Activated CD4-positive, alpha-beta memory T cell treated with anti-CD3 and anti-CD28 coated beads, Interleukin-2, amount 10 ng/mL, durations not matched to agents 7 days and 5 days (primary cell): ENCODE measurements at regions not wholly inside any gene's neighbourhood (a gene's known extent, or its start where the extent isn't known, plus 50 kb on each side); places are given as distances from the start of the nearest gene placed in this dataset.
"Not testable (repeated sequence)": the region's sequence is repeated elsewhere in the genome, so short reads cannot be mapped to it uniquely, and the experiment has no call there.

Experiments used
- CTCF ChIA-PET: fragments of 350-600 bp; sonication (Branson Sonifier 250); formaldehyde crosslinking; loops from one replicate; lab custom pipeline; 2021; ENCODE audit warnings: antibody characterized with exemption, inconsistent platforms; lab: Charles Lee
- POLR2A ChIA-PET: fragments of 350-600 bp; sonication (Branson Sonifier 250); formaldehyde crosslinking; loops from one replicate; lab custom pipeline; 2021; ENCODE audit warnings: antibody characterized with exemption; lab: Charles Lee
- DNase-seq: peaks from one replicate; pipeline ENCODE4 v3.0.0-alpha.2; 2020
- H3K27ac Mint-ChIP-seq: one replicate; pipeline ENCODE4 v1.8.0; 2021; ENCODE audit warnings: mild to moderate bottlenecking, mixed read lengths
- H3K27me3 Mint-ChIP-seq: one replicate; pipeline ENCODE4 v1.8.0; 2021; ENCODE audit warnings: mixed read lengths
- H3K36me3 Mint-ChIP-seq: one replicate; pipeline ENCODE4 v1.8.0; 2021; ENCODE audit warnings: low read depth, mixed read lengths
- H3K4me1 Mint-ChIP-seq: one replicate; pipeline ENCODE4 v1.8.0; 2021; ENCODE audit warnings: mixed read lengths
- H3K4me3 Mint-ChIP-seq: one replicate; pipeline ENCODE4 v1.8.0; 2021; ENCODE audit warnings: mild to moderate bottlenecking, mixed read lengths
- H3K9me3 Mint-ChIP-seq: one replicate; pipeline ENCODE4 v1.8.0; 2021; ENCODE audit warnings: mixed read lengths

DNA sequence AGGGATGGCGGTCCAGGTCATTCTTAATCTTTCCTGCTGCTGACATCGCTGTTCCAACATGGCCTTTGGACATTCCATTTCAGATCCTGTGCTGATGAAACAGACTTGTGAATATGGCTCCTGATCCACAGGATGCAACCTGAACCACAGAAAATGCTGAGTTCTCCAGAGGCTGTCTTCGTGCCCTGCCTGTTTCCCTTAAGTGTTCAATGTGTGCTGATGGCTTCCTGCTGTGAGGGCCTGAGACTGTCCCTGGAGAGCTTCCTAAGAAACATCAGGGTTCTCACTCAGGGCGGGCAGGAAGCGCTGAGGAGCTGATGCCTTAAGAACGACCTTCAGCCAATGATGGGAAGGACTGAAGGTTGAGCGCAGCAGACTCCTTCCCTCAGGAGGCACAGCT lies 909.4 kb downstream of the UQCRFS1 start:
- Mint-ChIP-seq H3K27ac (no peak overlapping the region), H3K27me3 (no peaks in the 10 kb centered on the region), H3K36me3 (no peaks in the 10 kb centered on the region), H3K4me3 (no peak overlapping the region), H3K4me1 (no peaks in the 10 kb centered on the region), H3K9me3 (peaks cover 24% of the 10 kb centered on the region)
- no peak for DNase-seq
- POLR2A ChIA-PET = no interaction called here
- CTCF ChIA-PET = no interaction called here

- no peak overlapping the region for H3K27ac Mint-ChIP-seq
- H3K27me3 Mint-ChIP-seq = no peaks in the 10 kb centered on the region
- H3K9me3 Mint-ChIP-seq = peaks cover 17% of the 10 kb centered on the region
- no peaks in the 10 kb centered on the region for H3K4me1 Mint-ChIP-seq
- H3K4me3 Mint-ChIP-seq = no peak overlapping the region
- no peaks in the 10 kb centered on the region for H3K36me3 Mint-ChIP-seq
- ChIA-PET POLR2A (no interaction called here), CTCF (no interaction called here)
- DNase-seq = no peak
Measured at GRCh38 chr19:28301961-28302360, 911.0 kb downstream of the UQCRFS1 start.

- POLR2A ChIA-PET = no interaction called here
- no peak overlapping the region for H3K27ac Mint-ChIP-seq
- CTCF ChIA-PET = no interaction called here
Measured at GRCh38 chr19:28301463-28301862, 911.5 kb downstream of the UQCRFS1 start.

GRCh38 chr19:28299649-28300048 lies 913.3 kb downstream of the UQCRFS1 start:
- POLR2A ChIA-PET = no interaction called here
- no peak for DNase-seq
- Mint-ChIP-seq H3K4me3 (no peak overlapping the region), H3K27me3 (no peaks in the 10 kb centered on the region), H3K9me3 (peaks cover 20% of the 10 kb centered on the region), H3K27ac (no peak overlapping the region), H3K4me1 (no peaks in the 10 kb centered on the region), H3K36me3 (no peaks in the 10 kb centered on the region)
- CTCF ChIA-PET = no interaction called here

More at GRCh38 chr19:28301463-28301862, 911.5 kb downstream of the UQCRFS1 start:
- H3K27me3 Mint-ChIP-seq = no peaks in the 10 kb centered on the region
- H3K4me3 Mint-ChIP-seq = no peak overlapping the region
- peaks cover 17% of the 10 kb centered on the region for H3K9me3 Mint-ChIP-seq
- H3K36me3 Mint-ChIP-seq = no peaks in the 10 kb centered on the region
- no peaks in the 10 kb centered on the region for H3K4me1 Mint-ChIP-seq
- no peak for DNase-seq

DNA sequence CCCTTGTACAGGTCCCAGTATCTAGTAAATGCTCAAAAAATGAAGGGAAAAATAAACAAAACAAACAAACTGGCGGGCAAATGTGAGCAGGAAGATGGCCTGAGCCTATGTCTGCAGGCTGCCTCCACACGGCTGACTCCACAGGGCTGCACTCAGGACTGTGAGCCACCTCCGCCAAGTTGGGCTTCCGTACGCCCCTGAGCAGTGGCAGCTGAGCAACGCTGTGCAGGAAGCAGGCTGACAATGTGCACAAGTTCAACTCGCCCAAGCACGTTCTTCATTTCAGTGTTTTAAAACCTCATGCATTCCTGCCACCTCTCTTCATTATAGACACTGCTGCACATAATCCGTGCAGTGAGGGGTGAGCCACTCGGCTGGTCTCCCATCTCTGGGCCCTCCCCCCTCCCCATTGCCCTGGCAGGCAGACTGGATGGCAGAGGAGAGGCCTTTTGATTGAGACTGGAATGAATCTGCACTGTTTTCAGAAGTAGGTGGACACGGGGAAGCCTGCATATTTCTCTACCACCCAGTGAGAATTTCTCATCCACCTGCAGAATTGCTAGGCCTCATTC lies 915.3 kb downstream of the UQCRFS1 start:
- Mint-ChIP-seq H3K27ac (no peak overlapping the region), H3K36me3 (no peaks in the 10 kb centered on the region), H3K27me3 (no peaks in the 10 kb centered on the region), H3K4me3 (no peak overlapping the region), H3K9me3 (peaks cover 8% of the 10 kb centered on the region), H3K4me1 (no peaks in the 10 kb centered on the region)
- ChIA-PET CTCF (no interaction called here), POLR2A (no interaction called here)
- no peak for DNase-seq

GRCh38 chr19:28297036-28297435 lies 915.9 kb downstream of the UQCRFS1 start:
- no peak for DNase-seq
- ChIA-PET CTCF (no interaction called here), POLR2A (no interaction called here)
- Mint-ChIP-seq H3K27me3 (no peaks in the 10 kb centered on the region), H3K9me3 (peaks cover 10% of the 10 kb centered on the region), H3K27ac (no peak overlapping the region), H3K4me3 (no peak overlapping the region), H3K4me1 (no peaks in the 10 kb centered on the region), H3K36me3 (no peaks in the 10 kb centered on the region)

DNA sequence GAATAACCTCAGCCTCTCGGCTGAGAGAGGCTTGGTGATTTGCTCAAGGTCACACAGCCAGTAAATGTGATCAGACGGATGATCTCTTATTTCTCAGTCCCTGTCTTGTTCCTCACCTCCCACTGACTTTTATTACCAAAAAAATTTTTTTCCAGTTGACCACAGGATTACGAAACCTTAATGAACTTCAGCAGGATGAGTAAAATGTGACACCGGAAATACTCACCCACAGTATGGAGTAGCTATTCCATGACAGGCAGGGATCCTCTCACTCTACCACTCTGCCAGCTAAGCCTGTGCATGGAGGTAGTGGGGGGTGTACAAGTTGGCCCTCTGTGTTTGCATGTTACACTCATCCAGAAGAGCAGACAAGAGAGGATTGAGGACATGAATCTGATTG lies 916.4 kb downstream of the UQCRFS1 start:
- no peak overlapping the region for H3K4me3 Mint-ChIP-seq
- no peak for DNase-seq
- H3K9me3 Mint-ChIP-seq = peaks cover 15% of the 10 kb centered on the region
- ChIA-PET CTCF (no interaction called here), POLR2A (no interaction called here)
- no peak overlapping the region for H3K27ac Mint-ChIP-seq
- H3K27me3 Mint-ChIP-seq = no peaks in the 10 kb centered on the region
- H3K4me1 Mint-ChIP-seq = no peaks in the 10 kb centered on the region
- H3K36me3 Mint-ChIP-seq = no peaks in the 10 kb centered on the region

DNA sequence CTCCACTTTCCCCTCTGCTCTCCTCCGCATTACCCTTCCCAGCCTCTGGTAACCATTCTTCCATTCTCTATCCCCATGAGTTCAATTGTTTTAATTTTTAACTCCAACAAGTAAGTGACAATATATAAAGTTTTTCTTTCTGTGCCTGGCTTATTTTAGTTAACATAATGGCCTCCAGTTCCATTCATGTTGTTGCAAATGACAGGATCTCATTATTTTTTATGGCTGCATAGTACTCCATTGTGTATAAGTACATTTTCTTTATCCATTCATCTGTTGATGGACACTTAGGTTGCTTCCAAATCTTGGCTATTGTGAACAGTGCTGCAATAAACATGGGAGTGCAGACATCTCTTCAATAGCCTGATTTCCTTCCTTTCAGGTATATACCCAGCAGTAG lies 918.0 kb downstream of the UQCRFS1 start:
- H3K9me3 Mint-ChIP-seq = peaks cover 12% of the 10 kb centered on the region
- H3K36me3 Mint-ChIP-seq, H3K4me1 Mint-ChIP-seq, CTCF ChIA-PET, DNase-seq, H3K4me3 Mint-ChIP-seq, H3K27ac Mint-ChIP-seq, H3K27me3 Mint-ChIP-seq, POLR2A ChIA-PET: not testable (repeated sequence)

- DNase-seq = no peak
- Mint-ChIP-seq H3K27ac (no peak overlapping the region), H3K36me3 (no peaks in the 10 kb centered on the region), H3K4me1 (no peaks in the 10 kb centered on the region), H3K27me3 (no peaks in the 10 kb centered on the region), H3K9me3 (peaks cover 12% of the 10 kb centered on the region), H3K4me3 (no peak overlapping the region)
- POLR2A ChIA-PET = no interaction called here
- CTCF ChIA-PET = no interaction called here
Measured at GRCh38 chr19:28294395-28294794, 918.6 kb downstream of the UQCRFS1 start.

DNA sequence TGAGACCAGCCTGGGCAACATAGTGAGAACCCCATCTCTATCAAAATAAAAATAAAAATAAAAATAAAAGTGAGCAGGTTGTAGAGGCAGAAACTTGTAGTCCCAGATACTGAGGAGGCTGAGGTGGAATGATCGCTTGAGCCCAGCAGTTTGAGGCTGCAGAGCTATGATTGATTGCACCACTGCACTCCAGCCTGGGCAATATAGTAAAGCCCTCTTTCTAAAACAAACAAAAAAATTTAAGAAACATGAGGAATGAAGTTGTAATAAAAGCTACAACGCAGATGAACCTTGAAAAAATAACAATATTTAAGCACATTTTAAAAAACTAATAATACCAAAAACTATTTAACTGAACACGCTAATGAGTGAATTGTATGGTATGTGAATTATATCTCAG lies 919.3 kb downstream of the UQCRFS1 start:
- Mint-ChIP-seq H3K36me3 (no peaks in the 10 kb centered on the region), H3K9me3 (peaks cover 12% of the 10 kb centered on the region), H3K27me3 (no peaks in the 10 kb centered on the region), H3K4me1 (no peaks in the 10 kb centered on the region), H3K4me3 (no peak overlapping the region), H3K27ac (no peak overlapping the region)
- no peak for DNase-seq
- ChIA-PET POLR2A (no interaction called here), CTCF (no interaction called here)

DNA sequence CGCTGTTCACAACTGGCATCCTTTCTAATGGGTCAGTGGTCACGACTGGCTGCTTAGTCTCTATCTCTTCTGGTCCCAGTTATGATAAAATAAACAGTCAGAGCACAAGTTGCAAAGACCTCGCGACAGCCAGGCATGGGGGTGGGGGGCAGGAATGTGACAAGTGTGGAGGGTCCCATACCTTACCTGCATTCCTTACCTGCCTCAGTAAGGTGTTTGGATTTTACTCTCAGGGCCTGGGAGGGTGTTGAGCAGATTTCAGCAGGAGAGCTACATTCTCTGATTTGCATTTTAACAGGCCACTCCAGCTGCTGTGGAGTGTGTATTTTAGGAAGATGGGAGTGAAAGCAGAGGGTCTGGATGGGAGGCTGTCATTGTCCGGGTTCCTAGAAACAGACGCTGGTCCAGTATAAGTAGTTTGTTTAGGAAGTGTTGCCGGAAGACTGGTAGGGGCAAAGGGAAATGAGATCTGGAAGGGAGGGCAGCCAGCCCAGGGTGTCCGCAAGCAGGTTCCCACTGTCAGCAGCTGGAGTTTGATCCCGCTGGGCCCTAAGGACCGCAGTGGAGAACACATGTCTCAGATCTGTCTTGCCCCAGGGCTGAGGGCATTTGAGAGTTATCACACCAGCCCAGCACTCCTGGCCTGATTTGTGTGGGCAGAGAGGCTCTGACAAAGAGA lies 920.0 kb downstream of the UQCRFS1 start:
- H3K36me3 Mint-ChIP-seq = no peaks in the 10 kb centered on the region
- CTCF ChIA-PET = no interaction called here
- no peaks in the 10 kb centered on the region for H3K4me1 Mint-ChIP-seq
- H3K9me3 Mint-ChIP-seq = peaks cover 12% of the 10 kb centered on the region
- H3K4me3 Mint-ChIP-seq = no peak overlapping the region
- POLR2A ChIA-PET = no interaction called here
- no peak for DNase-seq
- H3K27me3 Mint-ChIP-seq = no peaks in the 10 kb centered on the region
- H3K27ac Mint-ChIP-seq = no peak overlapping the region

GRCh38 chr19:28291874-28292273 lies 921.1 kb downstream of the UQCRFS1 start:
- CTCF ChIA-PET = no interaction called here
- POLR2A ChIA-PET = no interaction called here
- Mint-ChIP-seq H3K9me3 (peaks cover 18% of the 10 kb centered on the region), H3K4me1 (no peaks in the 10 kb centered on the region), H3K36me3 (no peaks in the 10 kb centered on the region), H3K4me3 (no peak overlapping the region), H3K27me3 (no peaks in the 10 kb centered on the region), H3K27ac (no peak overlapping the region)
- DNase-seq = no peak

GRCh38 chr19:28290963-28291657 lies 921.8 kb downstream of the UQCRFS1 start:
- CTCF ChIA-PET = no interaction called here
- POLR2A ChIA-PET = no interaction called here
- H3K4me1 Mint-ChIP-seq = no peaks in the 10 kb centered on the region
- H3K4me3 Mint-ChIP-seq = no peak overlapping the region
- no peaks in the 10 kb centered on the region for H3K27me3 Mint-ChIP-seq
- H3K9me3 Mint-ChIP-seq = peaks cover 21% of the 10 kb centered on the region
- DNase-seq = no peak
- H3K27ac Mint-ChIP-seq = no peak overlapping the region
- H3K36me3 Mint-ChIP-seq = no peaks in the 10 kb centered on the region
